HL-60 (cell line): ENCODE measurements at regions not wholly inside any gene's neighbourhood (a gene's known extent, or its start where the extent isn't known, plus 50 kb on each side); places are given as distances from the start of the nearest gene placed in this dataset.

Experiments used
- CTCF ChIP-seq: IDR thresholded peaks from one replicate; pipeline ENCODE4 v1.5.1; 2011; ENCODE audit warnings: low read length, control low read depth, inconsistent platforms; ENCODE audit not compliant: insufficient read depth
- GABPA ChIP-seq: IDR thresholded peaks from 2 replicates; pipeline ENCODE4 v1.6.1; 2012; ENCODE audit warnings: low read depth
- POLR2AphosphoS5 ChIP-seq: IDR thresholded peaks from 2 replicates; pipeline ENCODE4 v1.6.1; 2012; ENCODE audit warnings: low read depth
- TF ChIP-seq, protein P1 (sequence below): IDR thresholded peaks from 2 replicates; pipeline ENCODE4 v1.6.1; 2012; ENCODE audit warnings: low read depth; ENCODE audit not compliant: insufficient replicate concordance

DNA sequence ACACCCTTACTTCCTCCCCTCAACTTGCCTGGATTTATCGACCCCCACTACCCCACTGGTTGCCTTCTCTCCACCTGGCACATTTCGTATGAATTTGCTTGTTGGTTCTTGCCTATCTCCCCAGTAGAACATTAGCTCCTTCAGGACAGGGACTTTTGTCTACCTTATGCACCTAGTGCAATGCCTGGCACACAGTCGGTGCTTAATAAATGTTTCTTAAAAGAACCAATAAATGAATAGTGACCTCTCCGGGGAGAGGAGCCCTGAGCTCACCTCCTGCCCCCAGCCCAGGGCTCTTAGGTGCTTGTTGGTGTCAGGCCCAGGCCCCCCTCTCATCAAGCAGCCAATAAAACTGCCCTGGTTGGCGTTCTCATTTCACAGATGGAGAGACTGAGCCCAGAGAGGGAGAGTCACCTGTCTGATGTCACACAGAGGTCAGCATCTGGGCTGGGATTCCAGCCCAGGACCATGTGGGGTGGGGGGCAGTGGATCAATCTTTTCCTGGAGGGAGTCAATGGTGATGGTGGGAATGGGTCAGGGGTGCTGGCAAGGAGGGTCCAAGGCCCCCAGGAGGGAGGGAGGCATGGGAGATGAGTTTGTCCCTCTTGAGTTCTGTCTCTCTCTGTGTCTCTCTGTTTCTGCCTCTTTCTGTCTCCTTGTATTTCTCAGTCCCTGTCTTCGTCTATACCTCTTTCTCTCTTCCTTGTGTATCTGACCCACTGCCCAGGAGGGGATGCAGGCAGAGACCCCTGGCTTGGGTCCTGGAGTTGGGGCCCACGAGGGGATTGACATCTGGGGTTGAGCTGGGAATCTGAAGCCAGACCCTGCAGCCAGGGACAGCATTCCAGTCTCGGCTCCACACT, 89.6 kb downstream of the CEBPB start:
- TF ChIP-seq CTCF: no peak
- no peak for TF ChIP-seq POLR2AphosphoS5
- TF ChIP-seq GABPA: no peak
- TF ChIP-seq, protein P1, sequence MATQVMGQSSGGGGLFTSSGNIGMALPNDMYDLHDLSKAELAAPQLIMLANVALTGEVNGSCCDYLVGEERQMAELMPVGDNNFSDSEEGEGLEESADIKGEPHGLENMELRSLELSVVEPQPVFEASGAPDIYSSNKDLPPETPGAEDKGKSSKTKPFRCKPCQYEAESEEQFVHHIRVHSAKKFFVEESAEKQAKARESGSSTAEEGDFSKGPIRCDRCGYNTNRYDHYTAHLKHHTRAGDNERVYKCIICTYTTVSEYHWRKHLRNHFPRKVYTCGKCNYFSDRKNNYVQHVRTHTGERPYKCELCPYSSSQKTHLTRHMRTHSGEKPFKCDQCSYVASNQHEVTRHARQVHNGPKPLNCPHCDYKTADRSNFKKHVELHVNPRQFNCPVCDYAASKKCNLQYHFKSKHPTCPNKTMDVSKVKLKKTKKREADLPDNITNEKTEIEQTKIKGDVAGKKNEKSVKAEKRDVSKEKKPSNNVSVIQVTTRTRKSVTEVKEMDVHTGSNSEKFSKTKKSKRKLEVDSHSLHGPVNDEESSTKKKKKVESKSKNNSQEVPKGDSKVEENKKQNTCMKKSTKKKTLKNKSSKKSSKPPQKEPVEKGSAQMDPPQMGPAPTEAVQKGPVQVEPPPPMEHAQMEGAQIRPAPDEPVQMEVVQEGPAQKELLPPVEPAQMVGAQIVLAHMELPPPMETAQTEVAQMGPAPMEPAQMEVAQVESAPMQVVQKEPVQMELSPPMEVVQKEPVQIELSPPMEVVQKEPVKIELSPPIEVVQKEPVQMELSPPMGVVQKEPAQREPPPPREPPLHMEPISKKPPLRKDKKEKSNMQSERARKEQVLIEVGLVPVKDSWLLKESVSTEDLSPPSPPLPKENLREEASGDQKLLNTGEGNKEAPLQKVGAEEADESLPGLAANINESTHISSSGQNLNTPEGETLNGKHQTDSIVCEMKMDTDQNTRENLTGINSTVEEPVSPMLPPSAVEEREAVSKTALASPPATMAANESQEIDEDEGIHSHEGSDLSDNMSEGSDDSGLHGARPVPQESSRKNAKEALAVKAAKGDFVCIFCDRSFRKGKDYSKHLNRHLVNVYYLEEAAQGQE: no peak
